ENCODE measurements at regions not wholly inside any gene's neighbourhood (a gene's known extent, or its start where the extent isn't known, plus 50 kb on each side); places are given as distances from the start of the nearest gene placed in this dataset.

- TF ChIP-seq ZNF671 (CRISPR knock-in tag; IDR thresholded peaks at IDR 0.05): no peak
- TF ChIP-seq TP53 (CRISPR knock-in tag; IDR thresholded peaks at IDR 0.05): no peak
- TF ChIP-seq IRF2 (CRISPR knock-in tag; IDR thresholded peaks at IDR 0.05; ENCODE audit: borderline replicate concordance, low read depth): no peak
- TF ChIP-seq SMAD4 (CRISPR knock-in tag; IDR thresholded peaks at IDR 0.05): no peak
- TF ChIP-seq ZNF396 (CRISPR knock-in tag; IDR thresholded peaks at IDR 0.05; ENCODE audit: borderline replicate concordance): no peak
- no peak for TF ChIP-seq PRDM15 (CRISPR knock-in tag; IDR thresholded peaks at IDR 0.05)
- no peak for TF ChIP-seq ZMAT4 (CRISPR knock-in tag; IDR thresholded peaks at IDR 0.05)
- no peak for TF ChIP-seq NR3C1 (CRISPR knock-in tag; conservative IDR thresholded peaks at IDR 0.05; ENCODE audit: low read depth)
- TF ChIP-seq ZNF532 (CRISPR knock-in tag; IDR thresholded peaks at IDR 0.05; ENCODE audit: borderline replicate concordance): no peak
- no peak for TF ChIP-seq ZNF219 (CRISPR knock-in tag; IDR thresholded peaks at IDR 0.05; ENCODE audit: borderline replicate concordance)
- no peak for TF ChIP-seq ZNF138 (CRISPR knock-in tag; conservative IDR thresholded peaks at IDR 0.05)
- no peak for TF ChIP-seq TEAD4 (CRISPR knock-in tag; IDR thresholded peaks at IDR 0.05)
- TF ChIP-seq ZNF425 (CRISPR knock-in tag; conservative IDR thresholded peaks at IDR 0.05): no peak
- no peak for TF ChIP-seq ETV6 (CRISPR knock-in tag; IDR thresholded peaks at IDR 0.05)
- POLR2A ChIA-PET: no interaction called here
- CTCF ChIA-PET: no interaction called here
- peaks cover 26% of the 10 kb centered on the region for H3K4me1 Mint-ChIP-seq
- H3K4me3 Mint-ChIP-seq: no peak overlapping the region
- DNase-seq (ENCODE audit: low spot score): no peak
- no peak for ATAC-seq
- no peak overlapping the region for H3K27ac Mint-ChIP-seq
- peaks cover 6% of the 10 kb centered on the region; the same call in 1 of the 2 replicates for H3K27me3 Mint-ChIP-seq (ENCODE audit: low read depth)
- H3K36me3 Mint-ChIP-seq: peaks cover 29% of the 10 kb centered on the region
- peaks cover 44% of the 10 kb centered on the region for H3K9me3 Mint-ChIP-seq
Observed at GRCh38 chr4:95742872-95743271, 97.0 kb upstream of the PDHA2 start.

GRCh38 chr4:95742179-95742578 is 97.7 kb upstream of the PDHA2 start:
- Mint-ChIP-seq H3K4me1 (peaks cover 26% of the 10 kb centered on the region), H3K27me3 (ENCODE audit: low read depth) (peaks cover 6% of the 10 kb centered on the region; the same call in 1 of the 2 replicates), H3K4me3 (no peak overlapping the region), H3K36me3 (peaks cover 29% of the 10 kb centered on the region), H3K9me3 (peaks cover 40% of the 10 kb centered on the region), H3K27ac (no peak overlapping the region)
- DNase-seq (ENCODE audit: low spot score): no peak
- ChIA-PET POLR2A (no interaction called here), CTCF (no interaction called here)
- no peak for ATAC-seq
- no peak for TF ChIP-seq GABPB1 (CRISPR knock-in tag; IDR thresholded peaks at IDR 0.05)
- TF ChIP-seq ARID4B (CRISPR knock-in tag; IDR thresholded peaks at IDR 0.05; ENCODE audit: borderline replicate concordance): no peak
- no peak for TF ChIP-seq AFF4 (CRISPR knock-in tag; IDR thresholded peaks at IDR 0.05; ENCODE audit: borderline replicate concordance)

All from WTC11 (cell line).